H1 (cell line): ENCODE measurements at regions not wholly inside any gene's neighbourhood (a gene's known extent, or its start where the extent isn't known, plus 50 kb on each side); places are given as distances from the start of the nearest gene placed in this dataset.

Source experiments
- CTCF ChIA-PET: fragments of 300-600 bp; sonication (Branson Sonifier 250); formaldehyde crosslinking; loops from one replicate; lab custom pipeline; 2021; ENCODE audit not compliant: partially characterized antibody; lab: Charles Lee
- POLR2A ChIA-PET: fragments of 300-600 bp; sonication (Branson Sonifier 250); formaldehyde crosslinking; loops from one replicate; lab custom pipeline; 2021; ENCODE audit warnings: inconsistent platforms; ENCODE audit not compliant: partially characterized antibody; lab: Charles Lee
- DNase-seq, 2 experiments: peaks; one replicate each; pipeline versions ENCODE4 v3.0.0 to v3.0.0-alpha.2; 2010 to 2022; ENCODE audit warnings: low spot score in 2 of 2, low read depth in 1 of 2, mixed read lengths in 1 of 2
- FAIRE-seq: peaks from 2 replicates; lab custom pipeline; 2011; peaks lifted over from hg19 to GRCh38; lab: Jason Lieb, UNC
- H2AFZ ChIP-seq: 2 replicates; pipeline ENCODE4 v1.8.1; 2012; ENCODE audit warnings: low read length, inconsistent platforms
- H2AK5ac ChIP-seq: 2 replicates; pipeline ENCODE4 v1.6.1; 2013; ENCODE audit warnings: low read depth, low read length
- H2BK120ac ChIP-seq: replicated peaks from 2 replicates; pipeline ENCODE3; 2013; ENCODE audit warnings: low read depth, low read length, inconsistent platforms
- H2BK12ac ChIP-seq: 2 replicates; pipeline ENCODE4 v1.6.1; 2013; ENCODE audit warnings: low read depth, low read length
- H2BK15ac ChIP-seq: 2 replicates; pipeline ENCODE4 v1.6.1; 2013; ENCODE audit warnings: low read length
- H2BK20ac ChIP-seq: 2 replicates; pipeline ENCODE4 v1.6.1; 2013; ENCODE audit warnings: low read length
- H2BK5ac ChIP-seq: 2 replicates; pipeline ENCODE4 v1.6.1; 2013; ENCODE audit warnings: low read depth, low read length
- H3K14ac ChIP-seq: 2 replicates; pipeline ENCODE4 v1.6.1; 2013; ENCODE audit warnings: inconsistent platforms; ENCODE audit not compliant: insufficient read length
- H3K18ac ChIP-seq: 2 replicates; pipeline ENCODE4 v1.6.1; 2013; ENCODE audit warnings: low read length; ENCODE audit errors: extremely low read depth
- H3K23ac ChIP-seq: 2 replicates; pipeline ENCODE4 v1.6.1; 2013; ENCODE audit warnings: inconsistent platforms; ENCODE audit not compliant: insufficient read length
- H3K23me2 ChIP-seq: 2 replicates; pipeline ENCODE4 v1.6.1; 2013; ENCODE audit warnings: low read depth, low read length
- H3K27ac ChIP-seq: 2 replicates; pipeline ENCODE4 v1.6.1; 2011; ENCODE audit warnings: low read depth, low read length, inconsistent platforms
- H3K27me3 ChIP-seq, 4 experiments: replicated peaks in 1 of 4; 1 replicate in 1 of 4; 2 replicates in 3 of 4; pipeline versions ENCODE4 v1.6.1 to v1.8.1; 2011 to 2013; ENCODE audit warnings: low read length in 3 of 4, mild to moderate bottlenecking in 3 of 4, inconsistent platforms in 2 of 4, mixed read lengths in 2 of 4, moderate library complexity in 1 of 4; ENCODE audit not compliant: control insufficient read depth in 3 of 4, insufficient read depth in 3 of 4; ENCODE audit errors: extremely low read depth in 1 of 4
- H3K36me3 ChIP-seq, 4 experiments: 2 replicates each; pipeline versions ENCODE4 v1.6.1 to v1.8.1; 2011 to 2013; ENCODE audit warnings: mild to moderate bottlenecking in 4 of 4, low read length in 3 of 4, moderate library complexity in 2 of 4, control low read depth in 1 of 4, inconsistent platforms in 1 of 4; ENCODE audit not compliant: insufficient read depth in 4 of 4, control insufficient read depth in 2 of 4
- H3K4ac ChIP-seq: replicated peaks from 2 replicates; pipeline ENCODE3; 2013; ENCODE audit warnings: low read length, low read depth, mixed read lengths, inconsistent platforms; ENCODE audit not compliant: insufficient read length
- H3K4me1 ChIP-seq, 4 experiments: replicated peaks in 1 of 4; 1 replicate in 1 of 4; 2 replicates in 3 of 4; pipeline versions ENCODE4 v1.6.1 to v1.8.1; 2011 to 2013; ENCODE audit warnings: low read length in 3 of 4, inconsistent platforms in 2 of 4, mixed read lengths in 1 of 4; ENCODE audit not compliant: insufficient read depth in 4 of 4, control insufficient read depth in 3 of 4
- H3K4me2 ChIP-seq, 2 experiments: 2 replicates each; pipeline versions ENCODE4 v1.6.1 to v1.8.1; 2011 to 2013; ENCODE audit warnings: low read depth in 2 of 2, low read length in 2 of 2, control low read depth in 1 of 2, inconsistent platforms in 1 of 2, mild to moderate bottlenecking in 1 of 2; ENCODE audit not compliant: insufficient read depth in 1 of 2
- H3K4me3 ChIP-seq, 4 experiments: fragments of 200-600, 300-600 bp in 1 of 4; sonication (generic), shearing (Covaris generic), sonication (Bioruptor Twin) in 1 of 4; 2 replicates each; pipeline versions ENCODE4 v1.5.1 to v1.8.1; 2011 to 2016; ENCODE audit warnings: low read length in 4 of 4, low read depth in 3 of 4, control low read depth in 2 of 4, inconsistent platforms in 2 of 4, mild to moderate bottlenecking in 2 of 4, mixed read lengths in 1 of 4, moderate library complexity in 1 of 4; ENCODE audit not compliant: insufficient read depth in 2 of 4; ENCODE audit errors: extremely low read depth in 1 of 4
- H3K56ac ChIP-seq: replicated peaks from 2 replicates; pipeline ENCODE3; 2013; ENCODE audit warnings: low read depth, mild to moderate bottlenecking, mixed read lengths, low read length, inconsistent platforms; ENCODE audit not compliant: insufficient read length
- H3K79me1 ChIP-seq: 2 replicates; pipeline ENCODE4 v1.6.1; 2013; ENCODE audit warnings: low read depth, low read length, control low read depth
- H3K79me2 ChIP-seq, 2 experiments: 2 replicates each; pipeline versions ENCODE4 v1.6.1 to v1.8.1; 2012 to 2013; ENCODE audit warnings: low read length in 2 of 2, mild to moderate bottlenecking in 2 of 2, inconsistent platforms in 1 of 2; ENCODE audit not compliant: insufficient read depth in 2 of 2, control insufficient read depth in 1 of 2
- H3K9ac ChIP-seq, 4 experiments: replicated peaks in 1 of 4; 1 replicate in 1 of 4; 2 replicates in 3 of 4; pipeline versions ENCODE4 v1.6.1 to v1.8.1; 2011 to 2013; ENCODE audit warnings: low read depth in 3 of 4, low read length in 3 of 4, control low read depth in 2 of 4, mild to moderate bottlenecking in 2 of 4, moderate library complexity in 2 of 4, inconsistent platforms in 1 of 4; ENCODE audit errors: extremely low read depth in 1 of 4
- H3K9me3 ChIP-seq, 2 experiments: 2 replicates each; pipeline versions ENCODE4 v1.6.1 to v1.8.1; 2012 to 2013; ENCODE audit warnings: mild to moderate bottlenecking in 2 of 2, moderate library complexity in 2 of 2, control low read depth in 1 of 2, inconsistent platforms in 1 of 2, low read depth in 1 of 2, low read length in 1 of 2, mixed read lengths in 1 of 2; ENCODE audit not compliant: insufficient read depth in 2 of 2
- H4K20me1 ChIP-seq, 2 experiments: replicated peaks in 1 of 2; 2 replicates each; pipeline versions ENCODE3 to v1.8.1; 2011 to 2013; ENCODE audit warnings: inconsistent platforms in 2 of 2, low read length in 2 of 2, mild to moderate bottlenecking in 1 of 2; ENCODE audit not compliant: insufficient read depth in 2 of 2, control insufficient read depth in 1 of 2
- H4K5ac ChIP-seq: 2 replicates; pipeline ENCODE4 v1.6.1; 2013; ENCODE audit warnings: low read length, low read depth, mixed read lengths, inconsistent platforms; ENCODE audit not compliant: insufficient read length
- H4K8ac ChIP-seq: 2 replicates; pipeline ENCODE4 v1.8.0; 2013; ENCODE audit warnings: mild to moderate bottlenecking, moderate library complexity, low read length, inconsistent platforms; ENCODE audit not compliant: insufficient read depth; ENCODE audit errors: extremely low read depth
- H4K91ac ChIP-seq: replicated peaks from 2 replicates; pipeline ENCODE3; 2013; ENCODE audit warnings: low read length, mixed read lengths, inconsistent platforms; ENCODE audit not compliant: insufficient read length
- BACH1 ChIP-seq: IDR thresholded peaks from 2 replicates; pipeline ENCODE4 v1.6.1; 2012; ENCODE audit warnings: low read length, improper control_type of control experiment
- NANOG ChIP-seq: IDR thresholded peaks from 2 replicates; pipeline ENCODE4 v1.6.1; 2011; ENCODE audit warnings: low read length, low read depth, mild to moderate bottlenecking, inconsistent platforms; ENCODE audit not compliant: insufficient read depth, poor library complexity, severe bottlenecking
- PHF8 ChIP-seq: fragments of 200-600 bp; sonication (generic); conservative IDR thresholded peaks from 2 replicates; pipeline ENCODE4 v1.7.1; 2012; ENCODE audit warnings: low read depth, mild to moderate bottlenecking, inconsistent platforms, low read length, moderate library complexity
- TCF12 ChIP-seq: IDR thresholded peaks from 2 replicates; pipeline ENCODE4 v1.6.1; 2011; ENCODE audit warnings: low read depth, mild to moderate bottlenecking, low read length
- WGBS, 2 experiments: shearing (Covaris generic) in 1 of 2; methylation state at CpG; one replicate each; pipeline versions ENCODE4 v1.1.6 to v1.1.7; 2013 to 2015; ENCODE audit warnings: low lambda C conversion rate in 2 of 2, mixed read lengths in 2 of 2, inconsistent platforms in 1 of 2, low coverage in 1 of 2, missing lambda C conversion rate in 1 of 2; ENCODE audit not compliant: insufficient replicate concordance in 2 of 2, insufficient coverage in 1 of 2, insufficient read length in 1 of 2; ENCODE audit errors: extremely low coverage in 1 of 2, missing lambda C conversion rate in 1 of 2; 5-methylcytosine and 5-hydroxymethylcytosine counted together

DNA sequence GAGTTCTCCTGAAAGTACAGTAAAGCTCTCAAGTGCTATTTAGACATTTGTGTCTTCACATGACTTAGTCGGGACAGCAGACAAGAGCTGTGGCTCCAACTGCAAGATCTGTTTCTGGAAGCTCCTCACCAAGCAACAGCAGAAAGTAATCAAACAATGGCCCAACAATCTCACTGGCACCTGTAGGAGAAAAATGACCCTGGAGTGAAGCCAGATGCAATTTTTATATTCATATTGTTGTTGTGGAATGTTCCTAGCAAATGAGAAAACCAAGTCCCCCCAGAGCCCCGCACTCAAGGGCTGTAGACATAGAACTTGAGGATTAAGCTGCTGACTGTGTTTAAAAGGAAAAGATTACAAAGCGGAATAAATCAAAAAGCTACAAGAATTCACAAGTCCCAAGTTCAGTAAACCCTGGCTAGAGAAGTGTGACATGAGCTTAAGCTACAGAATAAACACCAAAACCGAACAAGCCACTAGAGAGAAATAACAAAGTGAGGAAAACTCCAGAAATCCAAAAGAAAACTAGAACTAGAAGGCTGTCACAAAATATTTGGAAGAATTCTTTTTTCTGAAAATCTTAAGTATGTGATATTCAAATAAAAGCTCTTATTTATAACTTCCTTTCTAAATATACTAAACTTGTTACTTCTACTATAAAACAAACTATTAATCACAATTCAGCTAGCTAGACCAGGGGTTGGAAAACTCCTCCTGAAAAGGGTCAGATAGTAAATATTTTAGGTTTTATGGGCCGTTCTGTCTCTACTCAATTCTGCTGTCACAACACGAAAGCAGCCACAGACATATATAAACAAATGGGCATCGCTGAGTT lies 454.5 kb downstream of the SUCLA2 start:
- Histone ChIP-seq H3K79me1 (no peaks in the 10 kb centered on the region), H2BK5ac (no peak overlapping the region), H4K20me1 (no peaks in the 10 kb centered on the region), H2BK12ac (no peak overlapping the region), H3K56ac (no peak overlapping the region), H2BK20ac (no peak overlapping the region), H3K27ac (no peak overlapping the region), H4K8ac (no peak overlapping the region), H4K91ac (no peak overlapping the region), H3K23me2 (no peaks in the 10 kb centered on the region), H3K14ac (no peak overlapping the region), H3K23ac (no peak overlapping the region), H3K27me3 (no peaks in the 10 kb centered on the region; a peak in 1 of 7 replicates), H3K4me2 (no peak overlapping the region), H3K18ac (no peak overlapping the region), H3K4me1 (no peaks in the 10 kb centered on the region), H2AFZ (no peak overlapping the region), H3K4ac (no peak overlapping the region), H2BK120ac (no peak overlapping the region), H2AK5ac (no peak overlapping the region), H3K79me2 (no peaks in the 10 kb centered on the region), H3K4me3 (no peak overlapping the region), H2BK15ac (no peak overlapping the region), H3K9me3 (no peaks in the 10 kb centered on the region), H3K9ac (no peak overlapping the region), H4K5ac (no peak overlapping the region), H3K36me3 (no peaks in the 10 kb centered on the region)
- FAIRE-seq, result no peak
- WGBS, 2 experiments, result 89% methylated on average over 7 of the region's 7 CpGs; no CpG with 5 or more reads in 1 of the 2 experiments
- ChIA-PET POLR2A (no interaction called here), CTCF (interaction anchor here (0.9 to 2.7 kb wide), 2 partner anchors 10 to 17 kb away, joined by 3 to 12 read pairs; no protein-coding TSS in a partner anchor)
- no peak for DNase-seq
- no peak for TF ChIP-seq TCF12
- TF ChIP-seq NANOG, result no peak
- no peak for TF ChIP-seq PHF8
- TF ChIP-seq BACH1, result no peak
